Osteoblast (primary cell): ENCODE measurements at regions not wholly inside any gene's neighbourhood (a gene's known extent, or its start where the extent isn't known, plus 50 kb on each side); places are given as distances from the start of the nearest gene placed in this dataset.

ENCODE experiments used
- DNase-seq: peaks from one replicate; pipeline ENCODE4 v3.0.0; 2011; ENCODE audit warnings: low spot score, mixed read lengths; ENCODE audit not compliant: insufficient read length; ENCODE audit errors: missing footprints
- H2AFZ ChIP-seq: 2 replicates; pipeline ENCODE4 v1.6.0; 2011; ENCODE audit warnings: mild to moderate bottlenecking, low read length
- H3K27ac ChIP-seq: 2 replicates; pipeline ENCODE4 v1.5.1; 2011; ENCODE audit warnings: mild to moderate bottlenecking, low read depth, low read length, moderate library complexity
- H3K27me3 ChIP-seq: 2 replicates; pipeline ENCODE4 v1.6.0; 2012; ENCODE audit warnings: mild to moderate bottlenecking, control low read depth, inconsistent platforms, low read length, moderate library complexity; ENCODE audit not compliant: insufficient read depth
- H3K36me3 ChIP-seq: 2 replicates; pipeline ENCODE4 v1.5.1; 2011; ENCODE audit warnings: mild to moderate bottlenecking, low read length, control low read depth, moderate library complexity; ENCODE audit not compliant: insufficient read depth
- H3K4me1 ChIP-seq: 2 replicates; pipeline ENCODE4 v1.5.1; 2011; ENCODE audit warnings: mild to moderate bottlenecking, low read length, control low read depth, moderate library complexity; ENCODE audit not compliant: insufficient read depth
- H3K4me2 ChIP-seq: 2 replicates; pipeline ENCODE4 v1.6.0; 2011; ENCODE audit warnings: mild to moderate bottlenecking, low read length; ENCODE audit not compliant: insufficient read depth
- H3K4me3 ChIP-seq: fragments of 200-600 bp; sonication (generic); 3 replicates; pipeline ENCODE4 v1.5.1; 2012; ENCODE audit warnings: mild to moderate bottlenecking, low read length, inconsistent platforms; ENCODE audit not compliant: insufficient read depth
- H3K79me2 ChIP-seq: 2 replicates; pipeline ENCODE4 v1.6.0; 2012; ENCODE audit warnings: mild to moderate bottlenecking, low read length, control low read depth, inconsistent platforms; ENCODE audit not compliant: insufficient read depth
- H3K9me3 ChIP-seq: 2 replicates; pipeline ENCODE4 v1.5.1; 2011; ENCODE audit warnings: low read depth, low read length, control low read depth
- H4K20me1 ChIP-seq: 2 replicates; pipeline ENCODE4 v1.6.0; 2012; ENCODE audit warnings: mild to moderate bottlenecking, low read length, control low read depth; ENCODE audit not compliant: insufficient read depth
- CTCF ChIP-seq: IDR thresholded peaks from 2 replicates; pipeline ENCODE4 v1.5.1; 2011; ENCODE audit warnings: mild to moderate bottlenecking, low read depth, low read length, moderate library complexity; ENCODE audit errors: extremely low read depth

DNA sequence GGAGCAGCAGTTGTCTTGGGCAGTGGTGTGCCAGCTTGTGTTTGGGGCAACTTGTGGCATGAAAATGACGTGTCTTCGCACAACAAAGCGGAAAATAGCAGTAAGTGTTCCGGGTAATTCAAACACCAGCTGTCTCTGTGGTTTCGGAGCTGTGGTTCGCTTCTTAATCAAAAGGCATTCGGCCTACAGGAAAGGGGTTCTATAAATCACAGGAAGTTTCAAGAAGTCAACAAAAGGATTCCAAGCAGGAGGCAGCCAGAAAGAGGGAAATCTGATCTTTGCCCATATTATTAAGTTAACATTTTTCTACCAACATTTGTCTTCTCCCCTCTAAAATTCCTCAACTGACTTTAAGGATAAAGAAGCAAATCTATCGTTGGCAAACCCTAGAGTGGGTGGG lies 353.4 kb downstream of the FGFR2 start:
- H3K27me3 ChIP-seq: no peaks in the 10 kb centered on the region
- TF ChIP-seq CTCF: no peak
- H2AFZ ChIP-seq: no peak overlapping the region
- H4K20me1 ChIP-seq: no peaks in the 10 kb centered on the region
- no peaks in the 10 kb centered on the region for H3K9me3 ChIP-seq
- H3K36me3 ChIP-seq: no peaks in the 10 kb centered on the region
- H3K79me2 ChIP-seq: no peaks in the 10 kb centered on the region
- H3K27ac ChIP-seq: no peak overlapping the region
- no peaks in the 10 kb centered on the region for H3K4me1 ChIP-seq
- no peak overlapping the region for H3K4me2 ChIP-seq
- H3K4me3 ChIP-seq: no peak overlapping the region
- DNase-seq: no peak

- Histone ChIP-seq H3K4me3 (no peak overlapping the region), H3K4me1 (no peaks in the 10 kb centered on the region), H2AFZ (no peak overlapping the region), H3K9me3 (no peaks in the 10 kb centered on the region), H3K36me3 (no peaks in the 10 kb centered on the region), H3K27me3 (no peaks in the 10 kb centered on the region), H3K79me2 (no peaks in the 10 kb centered on the region), H3K27ac (no peak overlapping the region), H3K4me2 (no peak overlapping the region), H4K20me1 (no peaks in the 10 kb centered on the region)
- no peak for DNase-seq
- TF ChIP-seq CTCF: no peak
Measured at GRCh38 chr10:121245754-121246153, 352.5 kb downstream of the FGFR2 start.

DNA sequence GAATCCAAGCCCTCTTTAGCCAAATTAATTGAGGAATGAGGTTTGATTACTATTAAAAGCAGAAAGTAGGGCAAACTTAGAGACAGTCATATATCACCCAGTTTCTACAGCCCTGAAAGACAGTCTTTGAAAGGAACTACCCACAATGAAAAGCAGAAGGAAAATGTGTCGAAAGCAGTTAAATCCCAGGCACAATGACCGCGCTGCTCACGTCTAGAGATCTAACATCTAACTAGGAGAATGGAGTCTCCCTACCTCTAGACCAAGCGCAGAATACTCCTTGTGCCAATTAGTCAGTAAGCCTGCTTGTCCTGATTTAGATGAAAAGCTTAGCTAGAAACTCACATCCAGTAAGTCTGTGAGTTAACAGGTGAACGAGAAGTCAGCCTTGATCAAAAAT lies 350.0 kb downstream of the FGFR2 start:
- Histone ChIP-seq H3K27me3 (no peaks in the 10 kb centered on the region), H3K27ac (no peak overlapping the region), H3K9me3 (no peaks in the 10 kb centered on the region), H4K20me1 (no peaks in the 10 kb centered on the region), H3K4me1 (no peaks in the 10 kb centered on the region), H3K4me3 (no peak overlapping the region), H3K79me2 (no peaks in the 10 kb centered on the region), H2AFZ (no peak overlapping the region), H3K36me3 (no peaks in the 10 kb centered on the region), H3K4me2 (no peak overlapping the region)
- no peak for TF ChIP-seq CTCF
- DNase-seq: no peak

DNA sequence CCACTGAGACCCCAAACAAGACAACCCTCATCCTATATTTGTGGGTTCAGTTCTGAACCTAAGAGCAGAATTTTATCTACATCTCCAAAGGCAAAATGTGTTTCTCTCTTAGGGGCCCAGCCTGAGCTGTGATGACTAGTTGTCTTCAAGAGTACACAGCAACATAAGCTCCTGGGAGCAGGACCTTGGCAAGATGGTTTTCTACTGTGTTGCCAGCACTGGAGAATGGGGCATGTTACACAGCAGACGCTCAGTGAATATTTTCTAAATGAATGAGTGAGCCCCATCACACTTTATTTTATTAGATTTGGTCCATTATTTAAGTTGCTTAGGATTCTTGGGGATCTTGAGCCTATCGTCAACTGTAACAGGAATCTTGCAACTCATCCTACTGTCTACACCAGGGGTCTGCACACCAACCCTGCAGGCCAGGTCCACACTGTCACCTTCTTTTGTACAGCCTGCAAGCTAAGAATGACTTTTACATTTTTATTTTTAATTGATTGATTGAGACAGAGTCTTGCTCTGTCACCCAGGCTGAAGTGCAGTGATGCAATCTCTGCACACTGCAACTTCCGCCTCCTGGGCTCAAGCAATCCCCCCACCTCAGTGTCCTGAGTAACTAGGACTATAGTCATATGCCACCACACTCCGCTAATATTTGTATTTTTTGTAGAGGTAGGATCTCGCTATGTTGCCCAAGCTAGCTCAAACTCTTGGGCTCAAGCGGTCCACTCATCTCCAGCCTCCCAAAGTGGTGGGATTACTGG lies 347.1 kb downstream of the FGFR2 start:
- Histone ChIP-seq H4K20me1 (no peaks in the 10 kb centered on the region), H3K4me2 (no peak overlapping the region), H3K27ac (no peak overlapping the region), H3K27me3 (no peaks in the 10 kb centered on the region), H3K36me3 (no peaks in the 10 kb centered on the region), H3K4me3 (no peak overlapping the region), H2AFZ (no peak overlapping the region), H3K9me3 (peaks cover 3% of the 10 kb centered on the region), H3K79me2 (no peaks in the 10 kb centered on the region), H3K4me1 (no peaks in the 10 kb centered on the region)
- TF ChIP-seq CTCF: no peak
- no peak for DNase-seq
